Stimulated activated CD8-positive, alpha-beta memory T cell treated with anti-CD3 and anti-CD28 coated beads, Interleukin-2, amount 100 ng/mL, for 1 hour (primary cell): ENCODE measurements at regions not wholly inside any gene's neighbourhood (a gene's known extent, or its start where the extent isn't known, plus 50 kb on each side); places are given as distances from the start of the nearest gene placed in this dataset.
"Not testable (repeated sequence)": the region's sequence is repeated elsewhere in the genome, so short reads cannot be mapped to it uniquely, and the experiment has no call there.

Experiments
- DNase-seq, 2 donors: peaks; one replicate each; pipeline ENCODE4 v3.0.0-alpha.2; 2020; ENCODE audit warnings: low read depth in 2 of 2

GRCh38 chr11:115606498-115607220 is 102.4 kb upstream of the CADM1 start:
- DNase-seq: no peak

- DNase-seq: no peak
These were observed 101.8 kb upstream of the CADM1 start for GRCh38 chr11:115605871-115606497.

DNA sequence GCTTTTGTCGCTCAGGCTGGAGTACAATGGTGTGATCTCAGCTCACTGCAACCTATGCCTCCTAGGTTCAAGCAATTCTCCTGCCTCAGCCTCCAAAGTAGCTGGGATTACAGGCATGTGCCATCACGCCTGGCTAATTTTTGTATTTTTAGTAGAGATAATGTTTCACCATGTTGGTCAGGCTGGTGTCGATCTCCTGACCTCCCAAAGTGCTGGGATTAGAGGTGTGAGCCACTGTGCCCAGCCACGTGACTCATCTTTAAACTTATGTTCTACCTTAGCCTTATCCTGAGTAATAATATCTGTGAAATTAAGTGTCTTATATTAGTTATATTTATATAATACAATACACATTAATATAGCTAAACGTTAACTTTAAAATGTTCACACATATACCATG is 101.2 kb upstream of the CADM1 start:
- not testable (repeated sequence) for DNase-seq

GRCh38 chr11:115599125-115599524 is 94.9 kb upstream of the CADM1 start:
- DNase-seq: no peak

- DNase-seq: no peak
These were observed 94.2 kb upstream of the CADM1 start for GRCh38 chr11:115598257-115598901.

DNA sequence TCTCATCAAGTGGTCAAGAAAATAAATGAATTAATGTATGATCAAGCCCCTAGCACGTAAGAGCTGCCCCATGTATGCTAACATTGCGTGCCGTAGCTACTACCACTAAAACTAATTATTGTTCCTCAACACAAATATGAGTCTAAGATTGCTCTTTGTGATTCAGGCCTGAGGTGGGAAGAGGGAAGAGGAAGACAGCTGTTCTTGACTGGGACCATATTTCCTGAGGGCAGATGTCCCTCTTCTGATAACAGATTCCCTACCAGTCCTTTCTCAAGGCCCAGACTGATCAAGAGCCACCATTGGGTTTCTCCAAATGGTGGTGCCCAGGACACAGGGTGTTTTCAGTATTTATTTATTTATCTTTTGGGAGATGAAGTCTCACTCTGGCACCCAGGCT is 87.2 kb upstream of the CADM1 start:
- no peak for DNase-seq

DNA sequence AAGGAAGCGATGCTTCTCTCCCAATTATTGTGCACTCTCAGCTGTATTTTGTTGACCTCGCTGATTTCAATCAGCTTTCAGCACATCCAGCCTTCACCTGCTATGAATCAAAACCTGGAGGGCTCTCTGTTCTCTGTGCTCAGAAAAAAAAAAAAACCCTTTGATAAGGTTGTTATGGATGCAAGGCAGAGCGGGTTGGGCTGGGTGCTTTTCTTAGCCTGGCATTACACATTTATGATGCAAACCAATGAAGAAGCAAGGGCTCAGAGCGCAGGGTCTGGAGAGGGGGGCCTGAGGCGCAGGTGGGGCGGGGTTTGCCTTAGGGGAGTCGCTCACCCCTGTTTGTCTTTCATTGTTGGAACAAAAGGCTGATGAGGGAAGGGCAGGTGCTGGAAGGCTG is 86.0 kb upstream of the CADM1 start:
- no peak for DNase-seq

DNA sequence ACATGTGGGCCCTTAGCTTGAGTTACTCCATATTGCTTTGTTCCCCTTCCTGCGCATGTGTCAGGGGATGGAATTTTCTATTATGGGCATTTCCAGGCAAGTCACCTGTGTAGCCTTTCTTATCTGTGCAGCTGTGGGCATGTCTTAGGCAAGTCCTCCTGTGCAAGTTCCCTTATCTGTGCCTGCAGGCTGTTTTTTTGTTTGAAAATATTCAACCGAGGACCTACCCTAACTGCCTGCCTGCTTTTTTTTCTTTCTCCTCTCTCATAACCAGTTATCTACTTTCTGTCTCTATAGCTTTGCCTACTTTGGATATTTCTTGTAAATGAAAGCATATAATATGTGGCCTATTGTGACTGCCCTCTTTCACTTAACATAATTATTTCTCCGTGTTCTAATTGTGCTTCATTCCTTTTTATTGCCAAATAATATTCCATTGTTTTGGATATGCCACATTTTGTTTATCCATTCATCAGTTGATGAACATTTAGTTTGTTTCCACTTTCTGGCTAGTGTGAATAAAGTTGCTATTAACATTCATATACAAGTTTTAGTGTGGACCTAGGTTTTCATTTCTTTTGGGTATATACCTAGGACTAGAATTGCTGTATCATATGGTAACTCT is 83.6 kb upstream of the CADM1 start:
- no peak for DNase-seq

DNA sequence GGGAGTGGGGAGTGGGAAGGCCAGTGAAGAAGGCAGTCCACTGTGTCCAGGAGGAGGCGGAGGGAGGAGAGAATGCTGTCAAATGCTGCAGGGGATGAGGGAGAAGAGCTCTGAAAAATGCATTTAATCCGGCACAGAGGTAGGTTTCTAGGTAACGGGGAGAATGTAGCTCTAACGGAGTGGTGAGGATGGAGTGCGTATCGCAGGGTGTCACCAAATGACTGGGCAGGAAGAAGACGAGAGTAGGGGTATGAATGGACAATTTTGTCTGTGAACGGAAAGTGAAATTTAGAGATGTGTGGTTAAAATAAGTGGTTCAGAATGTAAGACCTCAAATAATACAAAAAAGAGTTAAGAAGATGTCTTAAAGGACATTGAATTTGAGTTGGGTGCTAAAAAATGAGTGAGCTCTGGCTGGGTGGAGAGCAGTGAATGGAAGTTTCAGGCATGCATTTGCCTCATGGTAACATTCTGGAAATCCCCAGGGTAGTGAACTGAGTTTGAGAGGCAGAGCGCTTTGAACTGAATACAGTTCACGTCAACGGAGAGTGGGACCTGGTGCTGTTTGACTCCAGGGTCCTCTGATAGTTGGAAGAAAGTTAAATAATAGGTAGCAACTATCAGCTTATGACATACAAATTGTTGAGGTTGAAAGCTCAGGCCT is 81.3 kb upstream of the CADM1 start:
- no peak for DNase-seq

- no peak for DNase-seq
These were observed 77.8 kb upstream of the CADM1 start for GRCh38 chr11:115581871-115582639.

GRCh38 chr11:115580927-115581680 is 76.9 kb upstream of the CADM1 start:
- DNase-seq: no peak

DNA sequence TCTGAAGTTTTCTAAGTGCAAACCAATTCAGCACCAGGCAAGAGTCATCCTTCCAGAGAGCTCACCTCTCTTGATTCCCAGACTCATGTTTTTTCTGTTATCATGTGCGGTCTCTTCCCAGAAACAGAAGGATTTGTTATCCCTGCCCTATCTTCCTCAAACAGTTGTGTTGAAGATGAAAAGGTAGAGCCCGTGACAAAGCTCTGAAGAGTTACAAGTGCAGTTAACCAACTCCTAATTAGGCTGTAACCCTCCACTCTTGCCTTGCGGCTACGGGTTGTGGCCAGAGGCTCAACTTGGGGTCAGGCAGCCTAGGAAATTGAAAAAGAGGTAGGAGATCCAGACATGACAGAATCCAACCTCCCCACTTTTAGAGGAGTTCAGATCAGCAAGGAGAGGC is 76.2 kb upstream of the CADM1 start:
- no peak for DNase-seq

DNA sequence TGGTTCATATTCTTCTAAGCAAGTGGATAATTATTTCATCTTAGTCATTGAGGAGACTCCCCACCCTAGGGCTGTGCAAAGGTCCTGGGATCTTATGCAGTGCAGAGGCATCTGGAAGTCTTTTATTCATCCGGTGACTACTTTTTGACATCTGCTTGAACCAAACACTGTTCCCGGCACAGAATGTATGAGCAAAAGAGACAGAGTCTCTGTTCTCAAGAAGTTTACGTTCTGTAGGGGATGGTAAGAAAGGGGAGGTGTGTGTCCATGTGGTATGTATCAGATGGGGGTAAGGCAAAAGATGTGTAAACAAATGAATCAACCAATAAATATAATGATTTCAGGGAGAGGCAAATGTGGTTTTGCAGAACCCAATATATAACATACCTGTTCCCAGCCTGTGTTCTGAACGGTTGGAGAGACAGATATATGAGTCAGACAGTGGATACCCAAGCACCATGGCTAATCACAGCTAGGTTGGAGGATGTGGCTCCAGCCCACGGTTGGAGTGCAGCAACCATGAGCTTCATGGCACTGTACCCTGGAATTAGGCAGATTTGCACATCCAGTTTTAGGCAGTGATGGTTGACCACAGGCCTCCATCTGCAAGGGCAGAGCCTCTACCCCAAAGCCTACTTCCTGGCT is 75.1 kb upstream of the CADM1 start:
- DNase-seq: no peak

- DNase-seq: no peak
These were observed 74.1 kb upstream of the CADM1 start for GRCh38 chr11:115578275-115578674.

- DNase-seq: no peak
These were observed 73.5 kb upstream of the CADM1 start for GRCh38 chr11:115577701-115578100.

DNA sequence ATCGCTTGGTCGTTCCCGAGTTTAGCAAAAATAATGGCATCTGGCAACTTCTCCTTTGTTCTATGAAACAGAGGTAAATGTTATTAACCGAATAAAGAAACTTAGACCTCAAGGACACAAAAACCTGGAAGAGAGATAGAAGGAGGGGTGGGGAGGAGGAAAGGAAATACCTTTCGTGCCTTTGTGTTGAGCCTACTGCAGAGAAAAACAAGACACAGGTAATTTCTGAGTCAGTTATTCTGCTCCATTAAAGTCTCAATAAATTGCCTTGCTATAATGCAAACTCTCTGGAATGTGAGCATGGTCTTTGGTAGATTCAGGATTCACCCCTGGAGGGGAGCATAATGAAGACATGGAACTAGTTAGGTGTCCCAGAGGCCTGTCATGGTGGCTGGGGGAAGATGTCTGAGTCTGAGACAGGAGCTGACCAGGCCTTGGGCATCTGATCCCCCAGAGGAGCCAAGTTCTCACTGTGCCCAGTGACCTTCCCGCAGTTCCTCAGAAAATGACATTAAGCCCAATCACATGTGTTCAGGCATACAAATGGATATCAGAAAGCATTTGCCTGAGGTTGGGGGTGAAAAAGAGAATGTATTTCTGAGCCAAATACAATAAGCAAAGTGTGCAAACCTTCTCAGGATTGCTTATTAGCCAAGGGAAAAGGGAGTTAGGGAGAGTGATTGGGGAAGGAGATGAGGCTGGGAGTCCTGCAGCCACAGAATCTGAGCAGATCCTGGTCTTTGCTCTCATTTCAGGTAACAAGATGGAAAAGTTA is 72.6 kb upstream of the CADM1 start:
- no peak for DNase-seq

GRCh38 chr11:115572551-115572950 is 68.3 kb upstream of the CADM1 start:
- DNase-seq: no peak

GRCh38 chr11:115566180-115566764 is 62.1 kb upstream of the CADM1 start:
- no peak for DNase-seq

DNA sequence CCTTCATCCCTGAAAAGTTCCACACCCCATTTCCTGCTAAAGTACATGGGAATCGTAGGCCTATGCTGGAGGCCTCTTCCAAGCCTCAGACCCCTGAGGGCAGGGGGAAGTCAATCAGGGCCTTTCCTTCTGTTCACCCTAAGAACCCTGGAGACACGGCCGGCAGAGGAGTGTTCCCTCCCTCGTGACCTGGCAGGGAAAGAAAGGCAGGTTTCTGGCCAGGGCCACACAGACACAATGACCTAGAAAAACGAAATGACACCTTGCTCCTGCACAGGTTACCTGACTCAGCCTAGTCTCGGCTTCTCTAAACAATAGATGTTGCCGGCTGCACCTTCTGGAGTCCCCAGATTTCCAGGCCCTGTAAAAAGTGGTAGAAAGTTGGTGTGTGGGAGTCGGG is 60.6 kb upstream of the CADM1 start:
- DNase-seq: no peak
